NCI-H1694 treated with DMSO at 0.1 percent for 48 hours (cell line): ENCODE measurements at regions not wholly inside any gene's neighbourhood (a gene's known extent, or its start where the extent isn't known, plus 50 kb on each side); places are given as distances from the start of the nearest gene placed in this dataset.
"Not testable (repeated sequence)": the region's sequence is repeated elsewhere in the genome, so short reads cannot be mapped to it uniquely, and the experiment has no call there.

Experiments
- DNase-seq: peaks from one replicate; lab custom pipeline; 2025; lab: John Stamatoyannopoulos, UW

DNA sequence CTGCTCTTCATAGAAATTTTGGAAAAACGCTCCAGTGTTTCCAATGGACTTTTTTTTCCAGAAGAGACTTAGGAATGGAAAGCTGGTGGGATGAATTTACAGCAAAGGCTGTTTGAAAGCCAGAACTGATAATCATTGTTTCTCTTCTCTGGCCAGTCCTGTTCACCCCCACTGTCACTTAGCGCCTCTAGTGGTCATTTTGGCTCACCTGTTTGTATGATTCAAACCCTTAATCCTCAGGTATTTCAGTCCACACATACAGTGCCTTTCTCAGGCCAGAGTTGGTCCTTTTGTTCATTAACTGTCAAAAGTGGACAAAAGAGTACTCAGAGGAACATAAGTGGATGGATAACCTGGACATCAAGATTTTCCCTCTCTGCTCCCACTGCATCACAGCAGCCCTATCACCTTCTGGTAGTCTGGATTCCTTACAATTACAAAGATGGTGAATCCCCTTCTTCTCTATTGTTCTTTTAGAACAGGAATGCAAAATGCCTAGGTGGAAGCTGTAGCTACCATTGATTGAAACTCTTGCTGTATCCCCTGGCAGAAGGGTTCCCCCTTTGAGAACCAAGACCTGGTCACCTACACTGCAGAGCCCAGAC lies 177.6 kb upstream of the OLFM3 start:
- no peak for DNase-seq

DNA sequence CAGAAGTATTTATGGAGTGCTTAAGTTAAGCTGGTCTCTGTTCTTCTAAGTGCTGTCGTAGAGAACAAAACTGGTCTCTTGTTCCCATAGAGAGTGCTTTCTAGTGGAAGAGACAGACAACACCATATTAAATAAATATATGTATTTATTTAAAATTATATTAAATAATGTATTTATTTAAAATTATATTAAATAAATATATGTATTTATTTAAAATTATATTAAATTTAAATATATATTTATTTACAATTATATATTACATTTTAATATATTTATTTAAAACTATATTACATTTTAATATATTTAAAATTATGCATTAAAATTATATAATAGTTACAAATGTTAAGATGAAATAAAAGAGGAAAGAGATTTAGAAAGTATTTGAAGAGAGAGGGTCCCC lies 175.5 kb upstream of the OLFM3 start:
- DNase-seq, result no peak

DNA sequence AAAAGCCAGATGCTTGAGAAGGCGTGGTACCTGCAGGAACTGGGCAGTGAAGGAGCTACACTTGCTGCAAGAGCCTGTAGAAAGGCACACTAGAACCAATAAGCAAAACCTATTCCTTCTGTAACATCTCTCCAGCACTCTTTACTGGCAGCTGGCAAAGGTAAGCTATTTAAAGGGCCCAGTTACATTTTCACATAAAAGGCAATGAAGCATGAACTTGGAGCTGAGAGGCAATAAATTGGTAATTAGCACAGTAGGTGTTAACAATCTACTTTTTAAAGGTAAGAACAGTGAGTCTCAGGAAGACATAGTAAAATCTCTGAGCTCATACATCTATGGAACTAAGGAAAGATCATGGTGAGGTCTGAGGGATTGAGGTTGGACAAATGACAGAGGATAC lies 167.1 kb upstream of the OLFM3 start:
- no peak for DNase-seq

DNA sequence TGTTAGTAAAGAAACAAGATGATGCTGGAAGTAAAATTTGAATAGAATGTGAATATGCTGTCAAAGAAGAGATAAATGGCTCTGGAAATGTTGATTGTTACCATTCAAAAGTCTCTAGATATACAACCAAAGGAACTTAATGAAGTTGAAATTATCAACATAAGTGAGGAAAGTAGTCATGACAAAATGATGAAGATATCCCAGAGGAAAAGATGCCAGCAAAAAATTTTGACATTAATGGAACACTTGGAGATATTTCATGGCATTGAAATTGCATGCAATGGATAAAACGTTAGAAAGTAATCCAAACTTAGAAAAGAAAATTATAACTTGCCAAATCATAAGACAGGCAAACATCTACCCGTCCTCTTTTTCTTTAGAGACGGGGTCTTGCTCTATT lies 154.5 kb upstream of the OLFM3 start:
- no peak for DNase-seq

DNA sequence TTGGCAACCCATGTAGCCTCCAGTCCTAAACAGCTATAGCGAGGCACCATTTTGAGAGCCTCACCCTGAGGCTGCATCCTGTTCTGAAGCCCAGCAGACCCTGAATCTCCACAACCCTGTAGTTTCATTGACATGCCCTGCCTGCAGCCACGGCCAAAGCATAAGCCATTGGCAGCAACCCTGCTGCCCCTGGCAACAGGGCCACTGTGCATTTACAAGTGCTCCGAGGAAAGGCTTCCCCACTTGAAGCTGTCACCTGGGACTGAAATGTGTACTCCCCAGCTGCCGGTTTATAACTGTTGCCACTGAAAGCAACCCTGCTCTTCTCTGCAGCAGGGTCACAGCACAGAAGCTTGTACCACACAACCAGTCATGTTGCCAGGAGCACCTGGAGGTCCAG lies 124.2 kb upstream of the OLFM3 start:
- no peak for DNase-seq

DNA sequence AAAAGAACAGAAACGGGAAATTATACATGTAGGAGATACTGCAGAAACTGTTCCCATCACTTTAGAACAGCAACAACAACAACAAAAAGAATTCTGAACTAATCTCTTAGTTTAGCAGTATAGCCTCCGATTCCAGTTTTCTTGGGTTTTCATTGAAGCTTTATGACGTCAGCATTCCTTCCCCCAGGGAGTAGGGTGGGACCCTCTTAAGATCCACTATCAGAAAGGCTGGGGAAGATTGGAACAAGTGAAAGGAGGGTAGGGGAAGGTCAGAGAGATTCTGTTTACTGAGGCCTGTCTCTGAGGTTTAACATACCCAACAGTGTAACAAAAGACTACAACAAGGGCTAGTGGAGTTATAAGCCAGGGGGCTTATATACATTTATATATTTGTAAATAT lies 121.4 kb upstream of the OLFM3 start:
- DNase-seq, result no peak

DNA sequence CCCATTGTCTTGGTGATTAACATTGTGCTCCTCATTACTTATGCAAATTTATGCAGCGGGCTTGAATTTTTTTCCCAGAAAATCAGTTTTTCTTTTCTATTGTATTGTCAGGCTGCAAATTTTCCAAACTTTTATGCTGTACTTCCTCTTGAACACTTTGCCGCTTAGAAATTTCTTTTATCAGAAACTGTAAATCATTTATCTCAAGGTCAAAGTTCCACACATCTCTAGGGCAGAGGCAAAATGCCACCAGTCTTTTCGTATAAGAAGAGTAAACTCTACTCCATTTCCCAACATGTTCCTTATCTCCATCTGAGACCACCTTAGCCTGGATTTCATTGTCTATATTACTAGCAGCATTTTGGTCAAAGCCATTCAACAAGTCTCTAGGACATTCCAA lies 113.9 kb upstream of the OLFM3 start:
- no peak for DNase-seq

DNA sequence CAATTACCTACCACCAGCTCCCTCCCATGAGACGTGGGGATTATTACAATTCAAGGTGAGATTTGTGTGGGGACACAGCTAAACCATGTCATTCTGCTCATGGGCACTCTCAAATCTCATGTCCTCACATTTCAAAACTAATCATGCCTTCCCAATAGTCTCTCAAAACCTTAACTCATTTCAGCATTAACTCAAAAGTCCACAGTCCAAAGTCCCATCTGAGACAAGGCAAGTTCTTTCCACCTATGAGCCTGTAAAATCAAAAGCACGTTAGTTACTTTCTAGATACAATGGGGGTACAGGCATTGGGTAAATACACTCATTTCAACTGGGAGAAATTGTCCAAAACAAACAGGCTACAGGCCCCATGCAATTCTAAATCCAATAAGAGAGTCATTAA lies 112.8 kb upstream of the OLFM3 start:
- DNase-seq, result not testable (repeated sequence)

DNA sequence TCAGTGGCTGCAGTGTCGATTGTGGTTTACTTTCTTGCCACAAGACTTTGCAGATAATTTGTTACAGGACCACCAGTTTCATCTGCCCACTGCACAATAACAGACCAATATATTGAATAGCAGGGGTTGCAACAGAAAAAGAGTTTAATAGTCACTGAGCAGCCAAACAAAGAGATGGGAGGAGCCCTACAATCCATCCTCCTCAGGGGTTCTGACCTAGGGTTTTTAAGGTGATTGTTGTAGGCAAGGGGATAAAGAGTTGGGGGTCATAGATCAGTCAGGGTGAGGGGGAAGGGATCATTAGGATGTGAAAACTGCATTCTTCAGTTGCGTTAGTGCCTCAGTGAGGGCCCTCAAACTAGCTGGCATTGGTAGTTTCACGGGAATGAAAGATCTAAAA lies 110.7 kb upstream of the OLFM3 start:
- DNase-seq, result no peak

DNA sequence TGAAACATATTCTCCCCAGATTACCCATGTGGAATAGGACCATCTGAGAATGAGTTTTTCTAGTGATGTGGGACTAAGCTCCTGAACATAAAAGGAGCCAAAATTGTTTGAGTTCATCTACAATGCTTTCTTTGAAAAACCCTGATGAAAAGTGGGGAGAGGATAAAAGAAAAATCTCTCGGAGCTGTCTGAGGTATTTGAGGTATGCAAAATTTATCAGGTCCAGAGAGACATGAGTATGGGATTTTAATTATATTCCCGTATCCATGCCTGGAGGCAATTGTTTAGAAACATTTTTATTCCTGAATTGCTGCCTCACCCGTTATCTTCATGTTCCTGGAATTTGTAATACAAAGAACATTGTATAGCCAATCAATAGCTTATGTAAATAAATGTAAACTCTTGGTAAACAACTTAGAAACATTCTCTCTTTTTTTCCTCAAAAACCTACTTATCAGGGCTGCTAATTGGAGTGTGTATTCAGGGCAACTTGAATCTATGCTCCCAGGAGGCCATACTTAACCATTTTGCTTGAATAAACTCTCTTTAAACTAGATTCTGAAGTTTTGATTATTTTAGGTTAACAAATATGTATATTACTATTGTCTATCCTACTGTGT lies 109.3 kb upstream of the OLFM3 start:
- DNase-seq, result no peak

DNA sequence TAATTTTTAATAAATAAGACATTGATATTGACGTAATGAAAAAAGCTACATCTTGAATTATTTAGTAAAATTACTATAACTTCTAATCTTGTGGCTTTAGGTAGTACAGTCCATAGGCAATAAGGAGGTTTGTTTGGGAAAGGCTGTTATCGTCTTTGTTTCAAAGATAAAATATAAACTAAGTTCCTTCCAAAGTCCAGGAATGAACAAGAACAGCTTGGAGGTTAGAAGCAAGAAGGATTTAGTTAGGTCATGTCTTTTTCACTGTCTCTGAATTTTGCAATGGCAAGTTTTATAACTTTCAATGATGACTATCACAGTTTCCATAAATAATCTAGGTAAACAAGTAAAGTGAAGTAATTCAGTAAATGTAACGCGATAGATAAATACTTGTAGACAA lies 106.9 kb upstream of the OLFM3 start:
- DNase-seq, result no peak

DNA sequence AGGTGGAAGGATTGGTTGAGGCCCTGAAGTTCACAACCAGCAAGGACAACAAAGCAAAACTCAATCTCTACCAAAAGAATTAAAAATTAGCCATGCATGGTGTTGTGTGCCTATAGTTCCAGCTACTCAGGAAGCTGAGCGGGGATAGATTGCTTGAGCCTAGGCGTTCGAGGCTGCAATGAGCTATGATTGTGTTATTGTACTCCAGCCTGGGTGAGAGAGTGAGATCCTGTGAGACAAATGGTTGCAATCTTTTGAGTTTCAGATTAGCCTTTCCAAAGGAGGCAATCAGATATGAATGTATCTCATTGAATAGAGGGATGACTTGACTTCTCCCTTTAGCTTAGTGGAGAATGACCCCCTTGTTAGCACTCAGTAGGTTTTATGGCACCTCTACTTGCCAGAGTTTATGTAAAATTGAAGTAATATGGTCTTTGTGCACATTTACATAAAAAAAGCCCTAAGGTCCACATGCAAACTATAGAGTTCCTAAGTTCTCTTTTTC lies 105.6 kb upstream of the OLFM3 start:
- no peak for DNase-seq

DNA sequence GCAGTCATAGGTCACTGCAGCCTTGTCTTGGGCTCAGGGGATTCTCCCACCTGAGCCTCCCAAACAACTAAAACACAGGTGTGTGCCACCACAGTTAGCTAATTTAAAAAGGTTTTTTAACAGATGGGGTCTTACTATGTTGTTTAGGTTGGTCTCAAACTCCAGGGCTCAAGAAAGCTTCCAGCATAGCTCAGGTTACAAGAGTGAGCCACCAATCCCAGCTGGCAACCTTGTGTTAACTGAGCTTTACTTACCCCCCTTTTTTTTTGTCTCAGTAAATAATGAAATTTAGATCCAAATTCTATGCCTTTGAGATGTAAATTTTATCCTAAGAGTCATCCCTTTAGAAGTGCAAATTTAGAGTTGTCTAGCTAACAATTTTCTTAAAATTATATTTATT lies 103.9 kb upstream of the OLFM3 start:
- DNase-seq, result no peak

DNA sequence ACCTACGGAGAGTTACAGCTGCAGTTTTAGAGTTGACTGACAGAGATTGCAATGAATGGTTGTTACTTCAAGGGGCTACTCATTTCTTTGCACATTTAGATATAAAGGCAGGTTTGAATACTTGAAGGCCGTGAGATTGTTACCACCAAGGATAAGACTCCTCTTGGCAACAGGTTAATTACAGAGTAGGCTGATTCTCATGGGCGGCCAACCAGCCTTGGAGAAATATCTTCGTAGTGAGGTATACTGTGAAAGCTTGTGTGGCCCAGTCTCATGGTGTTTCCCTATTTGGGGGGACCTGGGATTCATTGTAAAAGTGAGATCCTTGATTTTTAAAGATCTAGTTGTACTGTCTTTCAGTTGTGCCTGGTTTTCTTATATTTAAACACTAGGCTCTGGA lies 103.2 kb upstream of the OLFM3 start:
- DNase-seq, result no peak

DNA sequence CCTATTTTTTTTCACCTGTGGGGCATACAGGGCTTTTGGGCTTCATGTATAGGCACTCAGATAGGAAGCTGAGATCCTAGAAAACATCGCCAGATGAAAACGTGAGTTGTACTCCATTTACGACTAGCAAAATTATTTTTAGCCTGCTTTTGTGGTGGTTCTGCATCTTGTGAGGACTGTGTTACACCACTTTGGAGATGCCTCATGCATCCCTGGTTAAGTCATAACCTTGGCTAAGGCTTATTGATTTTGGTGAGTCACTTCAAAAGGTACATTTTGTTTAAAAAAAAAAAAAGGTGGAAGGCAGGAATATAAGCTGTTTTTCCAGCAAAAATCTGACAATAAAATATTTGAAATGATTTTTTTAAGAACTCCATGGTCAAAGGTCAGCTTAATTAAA lies 101.8 kb upstream of the OLFM3 start:
- DNase-seq, result no peak

DNA sequence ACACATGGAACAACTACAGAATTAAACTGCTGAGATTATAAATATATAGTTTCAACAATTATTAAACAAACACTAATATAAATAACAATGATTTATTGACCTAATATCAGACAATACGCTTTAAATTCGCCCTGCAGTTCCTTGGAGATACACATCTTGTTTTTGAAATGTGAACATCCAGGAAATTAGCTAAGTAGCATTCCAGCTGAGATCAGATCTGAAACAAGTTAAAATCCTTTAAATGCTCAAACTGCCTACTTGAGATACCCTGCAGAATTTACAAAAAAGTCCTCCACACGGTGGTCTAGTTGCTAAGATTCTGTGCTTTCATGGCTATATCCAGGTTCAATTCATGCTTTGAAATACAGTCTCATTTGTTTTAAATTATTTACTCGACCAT lies 101.4 kb upstream of the OLFM3 start:
- DNase-seq, result no peak

DNA sequence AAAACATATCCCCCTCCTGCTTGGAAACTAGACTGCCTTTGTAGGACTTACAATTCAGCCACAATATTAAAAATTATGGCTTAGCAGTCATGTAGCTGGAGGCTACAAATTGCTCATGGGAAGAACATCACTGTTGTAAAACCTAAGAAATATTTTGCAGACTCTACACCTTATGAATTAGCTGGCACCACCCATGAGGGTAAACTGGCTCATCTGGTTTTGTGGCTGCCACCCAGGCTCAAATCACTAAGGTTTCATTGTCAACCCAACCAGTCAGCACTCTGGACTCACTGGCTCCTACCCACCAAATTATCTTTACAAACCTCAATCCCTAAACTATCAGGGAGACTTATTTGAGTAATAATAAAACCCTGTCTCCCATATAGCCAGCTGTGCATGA lies 100.7 kb upstream of the OLFM3 start:
- no peak for DNase-seq

DNA sequence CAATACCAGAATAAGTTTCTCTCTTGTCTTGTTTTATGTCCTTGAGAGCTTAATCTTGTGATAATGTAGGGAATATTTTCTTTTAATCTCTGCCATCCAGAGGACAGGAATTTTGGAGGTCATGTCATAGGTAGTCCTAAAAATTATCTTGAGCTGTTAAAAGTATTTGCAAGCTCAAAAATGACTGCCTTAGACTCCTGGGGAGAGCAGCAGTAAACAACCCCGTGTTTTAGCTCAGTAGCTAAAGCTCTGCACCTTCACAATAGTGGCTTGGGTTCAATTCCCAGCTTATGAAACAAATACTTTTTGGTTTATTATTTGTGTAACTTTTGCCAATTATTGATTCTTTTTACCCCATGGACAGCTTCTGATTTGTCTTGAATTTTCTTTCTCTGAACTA lies 99.4 kb upstream of the OLFM3 start:
- no peak for DNase-seq

DNA sequence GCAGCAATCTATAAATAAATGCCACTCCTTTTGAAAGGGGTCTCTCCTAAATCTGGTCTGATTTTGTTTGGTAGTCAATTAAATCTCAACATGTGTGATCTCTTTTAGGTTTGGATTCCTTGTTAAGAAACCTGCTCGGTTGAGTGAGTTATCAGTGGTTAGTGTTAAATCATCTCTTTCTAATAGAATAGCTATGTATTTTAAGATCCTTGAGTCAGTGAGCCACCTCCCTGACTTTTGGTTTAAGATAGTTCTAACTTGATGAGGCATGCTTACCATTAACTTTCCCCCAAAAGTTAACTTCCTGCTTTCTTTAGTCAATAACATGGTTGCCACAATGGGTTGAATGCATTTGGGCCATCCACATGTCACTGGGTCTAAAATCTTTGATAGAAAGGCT lies 93.1 kb upstream of the OLFM3 start:
- DNase-seq, result no peak

DNA sequence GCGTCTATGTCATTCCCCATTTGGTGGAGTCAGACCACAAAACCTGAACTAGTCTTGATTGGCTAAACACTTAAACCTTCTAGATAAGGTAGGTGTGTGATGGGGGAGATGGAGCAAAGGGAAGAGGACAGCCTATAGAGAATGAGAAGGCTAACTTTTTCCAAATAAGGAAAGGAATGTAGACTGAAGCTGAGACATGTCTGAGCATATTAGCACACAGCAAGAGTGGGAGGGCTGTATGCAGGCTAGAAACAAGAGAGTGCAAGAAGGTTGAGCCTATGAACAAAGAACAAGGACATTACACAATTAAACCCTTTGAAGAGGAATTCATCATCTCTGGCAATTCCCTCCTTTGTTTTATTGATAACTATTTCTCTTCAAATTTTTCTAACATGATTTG lies 89.2 kb upstream of the OLFM3 start:
- no peak for DNase-seq

DNA sequence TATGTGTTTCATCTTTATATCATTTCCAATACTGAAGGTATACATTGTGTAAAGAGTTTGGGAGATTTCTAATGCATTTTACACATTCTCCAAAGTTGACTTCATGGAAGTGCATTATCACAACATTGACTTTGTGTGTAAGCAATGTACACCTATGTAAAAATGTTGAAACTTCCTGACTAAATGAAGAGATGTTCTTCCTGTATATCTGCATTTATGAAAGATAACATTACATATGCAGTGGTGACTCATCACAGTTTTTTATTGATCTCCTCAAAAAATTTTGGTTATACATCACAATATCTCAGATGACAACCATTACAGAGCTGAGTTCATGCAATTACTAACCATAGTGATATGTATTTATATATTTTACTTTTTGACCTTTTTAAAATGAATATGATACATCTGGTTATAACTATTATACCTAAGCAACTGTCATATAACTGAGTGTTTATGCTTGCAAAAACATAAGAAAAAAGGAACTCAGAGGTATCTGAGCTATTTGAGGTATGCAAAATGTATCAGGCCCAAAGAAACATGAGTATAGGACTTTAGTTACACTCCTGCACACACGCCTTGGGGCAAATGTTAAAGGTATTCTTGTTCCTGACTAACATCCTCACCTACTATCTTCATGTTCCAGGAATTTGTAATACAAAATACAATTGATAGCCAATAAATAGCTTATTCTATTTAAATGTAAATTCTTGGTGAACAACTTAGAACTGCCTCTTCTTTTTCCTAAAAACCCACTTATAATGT lies 88.2 kb upstream of the OLFM3 start:
- no peak for DNase-seq

DNA sequence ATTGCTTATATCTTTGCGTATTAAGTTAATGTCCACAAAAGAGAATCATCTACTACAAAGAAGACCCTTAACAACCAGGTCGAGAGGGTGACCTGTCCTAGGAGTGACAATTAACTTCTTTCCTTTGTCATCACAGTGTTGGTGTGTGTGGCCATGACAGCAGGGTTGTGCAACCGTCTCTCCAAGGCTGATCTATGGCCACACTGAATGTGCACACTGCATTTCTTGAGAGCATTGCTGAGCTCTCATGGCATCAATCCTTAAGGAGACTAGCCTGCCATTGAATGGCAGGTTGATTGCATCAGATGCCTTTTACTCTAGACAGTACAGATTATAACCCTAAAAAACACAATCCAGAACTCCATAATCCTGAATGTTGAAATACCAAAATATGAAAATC lies 86.5 kb upstream of the OLFM3 start:
- DNase-seq, result no peak

DNA sequence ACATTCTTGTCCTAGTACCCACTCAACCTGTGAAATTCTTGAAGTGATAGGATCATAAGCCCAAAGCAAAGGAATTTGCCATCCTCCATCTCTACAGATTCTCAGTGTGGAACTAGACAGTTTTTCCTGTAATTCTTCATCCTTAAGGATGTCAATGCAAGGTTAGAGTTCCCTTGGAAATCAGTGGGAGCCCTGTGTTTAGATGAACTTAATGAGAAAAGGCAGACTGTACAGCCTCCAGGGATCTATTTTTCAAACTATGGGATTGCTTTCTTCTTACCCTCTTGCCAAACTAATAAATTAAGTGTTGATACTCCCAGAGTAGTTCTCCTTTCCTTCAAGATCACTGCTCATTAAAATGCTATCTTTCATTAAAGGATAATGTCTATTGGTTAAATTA lies 78.1 kb upstream of the OLFM3 start:
- DNase-seq, result no peak

DNA sequence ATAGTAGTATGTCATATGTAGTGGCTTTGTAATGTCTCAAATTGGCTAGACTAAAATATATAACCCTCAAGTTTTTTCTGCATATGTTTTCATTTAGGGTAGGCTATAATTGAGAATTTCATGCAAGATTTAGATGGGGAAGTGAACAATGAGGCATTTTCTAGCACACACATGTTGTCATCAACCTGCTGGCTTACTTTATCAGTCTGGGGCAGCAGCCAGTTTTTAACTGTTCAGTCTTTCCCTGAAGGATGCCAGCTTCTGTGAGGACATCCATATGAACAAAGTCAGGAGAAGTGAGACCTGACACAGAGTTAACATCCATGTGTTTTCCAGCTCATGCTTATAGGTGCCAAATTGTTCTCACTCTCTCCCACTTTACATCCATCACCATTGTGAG lies 74.7 kb upstream of the OLFM3 start:
- no peak for DNase-seq
